Testis (tissue), 2 donors: ENCODE measurements at regions not wholly inside any gene's neighbourhood (a gene's known extent, or its start where the extent isn't known, plus 50 kb on each side); places are given as distances from the start of the nearest gene placed in this dataset.

Experiments used
- DNase-seq: peaks from one replicate; pipeline ENCODE4 v3.0.0-alpha.2; 2019
- H3K27ac ChIP-seq, 2 donors: fragments of 200-600 bp; sonication (generic); one replicate each; pipeline ENCODE4 v1.5.1; 2019
- H3K27me3 ChIP-seq: fragments of 200-600 bp; sonication (generic); one replicate; pipeline ENCODE4 v1.5.1; 2019
- H3K36me3 ChIP-seq: fragments of 200-600 bp; sonication (generic); one replicate; pipeline ENCODE4 v1.5.1; 2017; ENCODE audit warnings: low read depth; ENCODE audit errors: missing control alignments
- H3K4me1 ChIP-seq: fragments of 200-600 bp; sonication (generic); one replicate; pipeline ENCODE4 v1.5.1; 2019
- H3K4me3 ChIP-seq, 2 donors: fragments of 200-600 bp; sonication (generic); one replicate each; pipeline ENCODE4 v1.5.1; 2017 to 2019
- H3K9me3 ChIP-seq: fragments of 200-600 bp; sonication (generic); one replicate; pipeline ENCODE4 v1.5.1; 2017
- POLR2A ChIP-seq: fragments of 450-650 bp; IDR thresholded peaks from one replicate; pipeline ENCODE4 v1.6.1; 2017; ENCODE audit warnings: antibody characterized with exemption, mild to moderate bottlenecking, moderate library complexity
- WGBS, 2 donors: methylation state at CpG; one replicate each; pipeline ENCODE4 v1.1.5; 2018; 5-methylcytosine and 5-hydroxymethylcytosine counted together
- intact Hi-C: fragments of 100-400 bp; cut with DNase I; formaldehyde crosslinking; loops from one replicate; pipeline ENCODE4 v1.15.1; 2023; ENCODE audit warnings: low total_unique reads
- TF ChIP-seq, protein P1 (sequence below), 3 experiments: fragments of 450-650 bp in 2 of 3; fragments of 200-600 bp in 1 of 3; sonication (generic) in 1 of 3; IDR thresholded peaks; one replicate each; pipeline ENCODE4 v1.5.1; 2016 to 2019; ENCODE audit warnings: antibody characterized with exemption in 3 of 3, mild to moderate bottlenecking in 2 of 3, moderate library complexity in 1 of 3

DNA sequence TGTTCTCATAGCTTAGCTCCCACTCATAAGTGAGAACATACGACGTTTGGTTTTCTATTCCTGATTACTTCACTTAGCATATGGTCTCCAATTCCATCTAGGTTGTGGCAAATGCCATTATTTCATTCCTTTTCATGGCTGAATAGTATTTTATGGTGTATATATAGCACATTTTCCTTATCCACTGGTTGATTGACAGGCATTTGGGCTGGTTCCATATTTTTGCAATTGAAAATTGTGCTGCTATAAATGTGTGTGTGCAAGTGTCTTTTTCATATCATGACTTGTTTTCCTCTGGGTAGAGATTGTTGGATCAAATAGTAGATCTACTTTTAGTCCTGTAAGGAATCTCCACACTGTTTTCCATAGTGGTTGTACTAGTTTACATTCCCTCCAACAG lies 133.0 kb upstream of the TAB2 start:
- DNase-seq = no peak
- H3K27me3 ChIP-seq = no peaks in the 10 kb centered on the region
- no peak overlapping the region for H3K27ac ChIP-seq
- H3K4me3 ChIP-seq = no peak overlapping the region
- intact Hi-C loops = no loop called here
- H3K36me3 ChIP-seq = no peaks in the 10 kb centered on the region
- TF ChIP-seq, protein P1, sequence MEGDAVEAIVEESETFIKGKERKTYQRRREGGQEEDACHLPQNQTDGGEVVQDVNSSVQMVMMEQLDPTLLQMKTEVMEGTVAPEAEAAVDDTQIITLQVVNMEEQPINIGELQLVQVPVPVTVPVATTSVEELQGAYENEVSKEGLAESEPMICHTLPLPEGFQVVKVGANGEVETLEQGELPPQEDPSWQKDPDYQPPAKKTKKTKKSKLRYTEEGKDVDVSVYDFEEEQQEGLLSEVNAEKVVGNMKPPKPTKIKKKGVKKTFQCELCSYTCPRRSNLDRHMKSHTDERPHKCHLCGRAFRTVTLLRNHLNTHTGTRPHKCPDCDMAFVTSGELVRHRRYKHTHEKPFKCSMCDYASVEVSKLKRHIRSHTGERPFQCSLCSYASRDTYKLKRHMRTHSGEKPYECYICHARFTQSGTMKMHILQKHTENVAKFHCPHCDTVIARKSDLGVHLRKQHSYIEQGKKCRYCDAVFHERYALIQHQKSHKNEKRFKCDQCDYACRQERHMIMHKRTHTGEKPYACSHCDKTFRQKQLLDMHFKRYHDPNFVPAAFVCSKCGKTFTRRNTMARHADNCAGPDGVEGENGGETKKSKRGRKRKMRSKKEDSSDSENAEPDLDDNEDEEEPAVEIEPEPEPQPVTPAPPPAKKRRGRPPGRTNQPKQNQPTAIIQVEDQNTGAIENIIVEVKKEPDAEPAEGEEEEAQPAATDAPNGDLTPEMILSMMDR (IDR thresholded peaks at IDR 0.05) = no peak
- no peak for TF ChIP-seq POLR2A
- no peaks in the 10 kb centered on the region for H3K9me3 ChIP-seq
- H3K4me1 ChIP-seq = no peaks in the 10 kb centered on the region
- WGBS, 2 donors = 79 to 87% methylated on average over 2 of the region's 2 CpGs

DNA sequence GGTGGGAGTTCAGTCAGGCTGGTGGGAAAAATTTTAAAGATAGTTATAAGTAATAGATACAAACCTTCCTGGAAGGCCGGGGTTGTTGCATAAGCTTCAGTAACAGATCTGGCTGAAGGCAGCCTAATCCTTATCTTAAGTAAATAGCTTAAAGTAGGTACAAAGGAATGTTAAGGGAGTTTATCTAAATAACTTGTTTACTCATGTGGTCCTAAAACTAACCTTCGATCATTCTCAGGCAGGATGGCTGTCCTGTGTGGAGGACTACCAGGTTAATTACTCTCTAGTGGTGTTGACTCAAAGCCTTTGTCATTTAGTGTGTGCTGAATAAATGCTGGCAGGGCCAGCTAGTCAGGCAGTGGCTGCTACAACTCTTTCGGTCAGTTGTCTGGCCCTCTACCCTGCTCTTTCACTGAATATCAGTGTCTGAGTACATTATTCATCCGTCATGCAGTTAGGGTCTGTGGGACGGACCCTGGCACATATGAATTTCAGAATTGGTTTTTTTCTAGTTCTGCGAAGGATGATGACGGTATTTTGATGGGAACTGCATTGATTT lies 131.6 kb upstream of the TAB2 start:
- H3K9me3 ChIP-seq = no peaks in the 10 kb centered on the region
- intact Hi-C loops = no loop called here
- H3K27me3 ChIP-seq = no peaks in the 10 kb centered on the region
- no peak overlapping the region for H3K4me3 ChIP-seq
- DNase-seq = no peak
- no peaks in the 10 kb centered on the region for H3K4me1 ChIP-seq
- 92 to 93% methylated on average over 7 of the region's 7 CpGs for WGBS, 2 donors
- no peaks in the 10 kb centered on the region for H3K36me3 ChIP-seq
- TF ChIP-seq, protein P1 (IDR thresholded peaks at IDR 0.05) = no peak
- no peak for TF ChIP-seq POLR2A
- H3K27ac ChIP-seq = no peak overlapping the region

DNA sequence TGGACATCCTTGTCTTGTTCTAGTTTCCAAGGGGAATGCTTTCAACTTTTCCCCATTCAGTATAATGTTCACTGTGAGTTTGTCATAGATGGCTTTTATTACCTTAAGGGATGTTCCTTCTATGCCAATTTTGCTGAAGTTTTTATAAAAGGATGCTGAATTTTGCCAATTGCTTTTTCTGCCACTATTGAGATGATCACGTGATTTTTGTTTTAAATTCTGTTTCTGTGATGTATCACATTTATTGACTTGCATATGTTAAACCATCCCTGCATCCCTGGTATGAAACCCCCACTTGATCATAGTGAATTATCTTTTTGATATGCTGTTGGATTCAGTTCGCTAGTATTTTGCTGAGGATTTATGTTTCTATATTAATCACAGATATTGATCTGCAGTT lies 130.6 kb upstream of the TAB2 start:
- Histone ChIP-seq H3K27ac (no peak overlapping the region), H3K27me3 (no peaks in the 10 kb centered on the region), H3K36me3 (no peaks in the 10 kb centered on the region), H3K4me3 (no peak overlapping the region), H3K4me1 (no peaks in the 10 kb centered on the region), H3K9me3 (no peaks in the 10 kb centered on the region)
- DNase-seq = no peak
- intact Hi-C loops = no loop called here
- TF ChIP-seq POLR2A = no peak
- TF ChIP-seq, protein P1 (IDR thresholded peaks at IDR 0.05) = no peak
- 93 to 96% methylated on average over 2 of the region's 2 CpGs for WGBS, 2 donors

DNA sequence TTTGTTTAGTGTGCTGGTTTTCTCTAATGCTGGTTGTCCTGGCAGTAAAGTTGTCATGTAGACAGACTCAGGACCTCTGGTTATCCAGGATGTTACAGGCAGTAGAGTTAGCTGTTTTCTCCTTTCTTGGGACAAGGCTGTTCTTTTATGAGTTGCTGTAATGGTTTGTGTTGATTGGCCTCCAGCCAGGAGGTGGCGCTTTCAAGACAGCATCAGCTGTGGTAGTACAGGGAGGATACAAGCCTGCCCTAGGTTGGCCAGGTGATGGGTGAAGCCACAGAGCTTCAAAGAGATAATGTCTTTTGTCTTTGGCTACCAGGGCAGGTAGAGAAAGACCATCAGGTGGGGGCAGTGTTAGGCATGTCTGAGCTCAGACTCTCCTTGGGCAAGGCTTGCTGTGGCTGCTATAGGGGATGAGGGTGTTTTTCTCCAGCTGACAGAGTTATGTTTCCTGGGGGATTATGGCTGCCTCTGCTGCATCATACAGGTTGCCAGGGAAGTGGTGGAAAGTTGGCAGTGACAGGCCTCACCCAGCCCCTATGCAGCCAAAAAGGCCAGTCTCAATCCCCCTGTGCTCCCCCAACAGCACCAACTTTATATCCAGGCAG lies 127.2 kb upstream of the TAB2 start:
- TF ChIP-seq, protein P1 (IDR thresholded peaks at IDR 0.05) = no peak
- no peak for TF ChIP-seq POLR2A
- Histone ChIP-seq H3K4me1 (no peaks in the 10 kb centered on the region), H3K9me3 (no peaks in the 10 kb centered on the region), H3K27me3 (no peaks in the 10 kb centered on the region), H3K36me3 (no peaks in the 10 kb centered on the region), H3K4me3 (no peak overlapping the region), H3K27ac (no peak overlapping the region)
- WGBS, 2 donors = 70 to 76% methylated on average over 1 of the region's 1 CpG
- intact Hi-C loops = no loop called here
- peak; percentile 30 for DNase-seq
